Stimulated activated memory B cell treated with anti-CD40 and anti-IgM and Interleukin-4, amounts not matched to agents 10 μg/mL and 1 μg/mL and 100 μg/mL, for 72 hours (primary cell): ENCODE measurements at regions not wholly inside any gene's neighbourhood (a gene's known extent, or its start where the extent isn't known, plus 50 kb on each side); places are given as distances from the start of the nearest gene placed in this dataset.

Experiments used
- ATAC-seq: fragments of 150-1000 bp; cut with Tn5 transposase; 2 replicates; pipeline ENCODE4 v1.10.0; 2021
- H3K27ac Mint-ChIP-seq: one replicate; pipeline ENCODE4 v1.8.0; 2022; ENCODE audit warnings: mild to moderate bottlenecking, mixed read lengths
- H3K27me3 Mint-ChIP-seq: one replicate; pipeline ENCODE4 v1.8.0; 2022; ENCODE audit warnings: mixed read lengths
- H3K36me3 Mint-ChIP-seq: one replicate; pipeline ENCODE4 v1.8.0; 2022; ENCODE audit warnings: mixed read lengths
- H3K4me1 Mint-ChIP-seq: one replicate; pipeline ENCODE4 v1.8.0; 2022; ENCODE audit warnings: mixed read lengths
- H3K4me3 Mint-ChIP-seq: one replicate; pipeline ENCODE4 v1.8.0; 2022; ENCODE audit warnings: mild to moderate bottlenecking, moderate library complexity, mixed read lengths
- H3K9me3 Mint-ChIP-seq: one replicate; pipeline ENCODE4 v1.8.0; 2022; ENCODE audit warnings: mixed read lengths

DNA sequence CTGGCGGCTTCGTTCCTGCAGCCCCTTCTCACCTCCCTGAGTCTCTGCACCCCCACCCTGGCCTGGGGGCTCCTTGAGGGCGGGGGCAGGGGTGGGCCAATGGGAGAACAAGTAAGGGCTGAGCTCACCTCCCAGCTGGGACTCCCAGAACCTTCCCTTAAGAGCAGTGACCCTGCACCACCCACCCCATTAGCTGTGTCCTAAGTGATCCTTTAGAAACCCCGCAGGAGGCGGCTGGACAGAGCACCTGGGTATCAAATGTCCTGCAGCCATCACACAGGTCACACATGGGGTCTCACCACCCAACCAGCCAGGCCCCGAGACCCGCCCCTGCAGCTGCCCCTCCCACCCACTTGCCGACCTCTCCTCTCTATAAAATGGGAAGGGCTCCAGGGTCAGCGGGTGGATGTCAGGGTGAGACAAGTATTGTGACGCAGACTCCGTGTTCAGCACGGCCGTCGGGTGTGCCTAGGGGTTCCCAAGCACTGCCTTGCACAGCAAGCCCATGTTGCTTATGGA is 151.2 kb upstream of the C14orf180 start:
- no peak overlapping the region for H3K4me3 Mint-ChIP-seq
- no peaks in the 10 kb centered on the region for H3K4me1 Mint-ChIP-seq
- no peaks in the 10 kb centered on the region for H3K9me3 Mint-ChIP-seq
- ATAC-seq, result no peak
- no peaks in the 10 kb centered on the region for H3K36me3 Mint-ChIP-seq
- peaks cover 65% of the 10 kb centered on the region for H3K27me3 Mint-ChIP-seq
- no peak overlapping the region for H3K27ac Mint-ChIP-seq

DNA sequence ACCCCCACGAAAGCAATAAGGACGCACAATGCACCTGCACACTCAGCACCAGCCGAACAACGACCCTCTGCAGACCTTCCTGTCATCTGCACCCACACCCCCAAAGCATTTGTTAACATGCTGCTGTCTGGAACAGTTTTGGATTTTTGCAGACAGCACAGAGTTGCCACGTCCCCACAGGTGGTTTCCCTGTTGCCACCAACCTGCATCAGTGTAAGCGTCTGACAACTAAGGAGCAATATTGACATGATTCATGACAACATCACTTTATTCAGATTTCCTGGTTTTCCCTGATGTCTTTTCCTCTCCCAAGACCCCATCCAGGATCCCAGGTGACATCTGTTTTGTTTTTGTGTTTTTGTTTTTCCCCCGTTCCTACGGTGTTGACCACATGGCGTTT is 150.7 kb upstream of the C14orf180 start:
- no peaks in the 10 kb centered on the region for H3K9me3 Mint-ChIP-seq
- H3K36me3 Mint-ChIP-seq, result no peaks in the 10 kb centered on the region
- H3K4me1 Mint-ChIP-seq, result no peaks in the 10 kb centered on the region
- no peak overlapping the region for H3K4me3 Mint-ChIP-seq
- H3K27me3 Mint-ChIP-seq, result peaks cover 63% of the 10 kb centered on the region
- ATAC-seq, result no peak
- no peak overlapping the region for H3K27ac Mint-ChIP-seq

DNA sequence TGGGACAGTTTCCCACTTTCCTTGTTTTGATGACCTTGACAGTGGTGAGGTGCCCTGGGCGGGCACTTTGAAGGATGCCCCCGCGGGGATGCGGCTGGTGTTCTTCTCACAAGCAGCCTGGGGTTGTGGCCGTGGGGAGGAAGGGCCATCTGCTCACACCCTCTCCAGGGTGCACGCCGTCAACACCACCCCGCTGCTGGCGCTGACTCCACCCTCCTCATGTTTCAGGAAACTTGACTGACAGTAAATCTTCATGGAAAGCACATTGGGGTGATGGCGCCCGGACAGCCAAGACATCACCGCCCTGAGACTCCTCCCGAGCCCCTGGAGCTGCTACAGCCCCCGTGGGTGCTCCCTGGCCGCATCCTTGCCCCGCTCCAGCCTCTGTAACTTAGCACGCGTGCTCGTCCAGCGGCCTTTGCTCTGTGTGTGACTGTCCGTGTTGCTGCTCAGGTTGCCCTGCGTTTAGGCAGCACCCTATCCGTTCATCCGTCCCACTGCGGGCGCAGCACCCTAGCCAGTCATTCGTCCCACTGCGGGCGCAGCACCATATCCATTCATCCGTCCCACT is 150.2 kb upstream of the C14orf180 start:
- ATAC-seq, result no peak
- Mint-ChIP-seq H3K9me3 (no peaks in the 10 kb centered on the region), H3K27ac (no peak overlapping the region), H3K4me1 (no peaks in the 10 kb centered on the region), H3K36me3 (no peaks in the 10 kb centered on the region), H3K4me3 (no peak overlapping the region), H3K27me3 (peaks cover 63% of the 10 kb centered on the region)

DNA sequence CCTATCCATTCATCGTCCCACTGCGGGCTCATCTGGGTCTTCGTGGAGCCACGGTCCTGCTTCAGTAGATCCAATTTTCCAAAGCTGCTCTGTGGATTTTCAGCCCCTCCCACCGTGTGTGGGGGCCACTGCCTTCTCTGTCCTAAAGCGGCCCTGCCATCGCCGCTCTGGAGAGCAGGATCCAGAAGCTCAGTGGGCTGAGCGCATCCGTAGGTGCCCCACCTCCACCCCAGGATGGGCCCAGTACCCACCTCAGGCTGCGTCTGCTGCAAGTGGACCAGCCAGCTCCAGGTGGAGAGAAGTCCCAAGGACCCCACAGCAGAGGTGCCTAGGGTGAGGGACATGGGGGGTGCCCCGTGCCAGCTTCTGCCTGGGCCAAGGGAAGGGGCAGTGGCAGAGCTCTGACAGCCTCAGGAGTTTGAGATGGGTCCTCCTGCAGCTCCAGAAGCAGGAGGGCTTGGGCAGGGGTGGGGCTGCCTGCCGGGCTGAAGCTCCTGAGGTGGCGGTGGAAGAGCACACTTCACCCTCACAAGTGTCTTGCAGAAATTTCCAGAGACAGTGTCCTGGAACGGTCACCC is 148.1 kb upstream of the C14orf180 start:
- H3K36me3 Mint-ChIP-seq, result no peaks in the 10 kb centered on the region
- H3K27me3 Mint-ChIP-seq, result peaks cover 62% of the 10 kb centered on the region
- ATAC-seq, result no peak
- no peaks in the 10 kb centered on the region for H3K9me3 Mint-ChIP-seq
- H3K4me1 Mint-ChIP-seq, result no peaks in the 10 kb centered on the region
- H3K4me3 Mint-ChIP-seq, result no peak overlapping the region
- H3K27ac Mint-ChIP-seq, result no peak overlapping the region

DNA sequence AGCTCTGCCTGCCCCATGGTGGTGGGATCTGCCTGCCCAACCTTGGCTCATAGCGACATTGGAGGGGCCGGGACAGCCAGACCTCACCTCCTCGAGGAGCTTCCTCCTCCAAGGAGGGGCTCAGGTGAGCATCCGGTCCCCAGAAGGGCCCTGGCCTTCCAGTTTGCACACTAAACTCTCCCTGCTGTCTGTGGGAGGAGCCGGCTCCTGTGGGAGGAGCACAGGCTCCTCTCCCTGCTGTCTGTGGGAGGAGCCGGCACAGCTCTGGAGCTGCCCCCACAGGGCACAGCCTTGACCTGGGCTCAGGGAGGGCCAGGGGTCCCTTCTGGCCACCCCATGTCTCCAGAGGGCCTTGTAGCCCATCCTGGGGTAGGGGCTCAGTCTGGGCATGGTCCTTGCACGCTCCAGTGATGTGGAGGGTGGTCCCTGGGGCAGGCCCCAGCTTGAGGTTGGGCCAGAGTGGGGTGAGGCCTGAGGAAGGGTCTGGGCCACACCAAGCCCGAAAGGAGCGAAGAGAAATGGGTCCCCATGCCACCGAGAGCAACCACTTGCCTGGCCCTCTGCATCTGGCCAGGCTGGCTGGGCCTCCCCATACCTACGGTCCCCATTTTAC is 147.5 kb upstream of the C14orf180 start:
- Mint-ChIP-seq H3K27ac (no peak overlapping the region), H3K27me3 (peaks cover 68% of the 10 kb centered on the region), H3K4me3 (no peak overlapping the region), H3K9me3 (no peaks in the 10 kb centered on the region), H3K4me1 (no peaks in the 10 kb centered on the region), H3K36me3 (no peaks in the 10 kb centered on the region)
- no peak for ATAC-seq

DNA sequence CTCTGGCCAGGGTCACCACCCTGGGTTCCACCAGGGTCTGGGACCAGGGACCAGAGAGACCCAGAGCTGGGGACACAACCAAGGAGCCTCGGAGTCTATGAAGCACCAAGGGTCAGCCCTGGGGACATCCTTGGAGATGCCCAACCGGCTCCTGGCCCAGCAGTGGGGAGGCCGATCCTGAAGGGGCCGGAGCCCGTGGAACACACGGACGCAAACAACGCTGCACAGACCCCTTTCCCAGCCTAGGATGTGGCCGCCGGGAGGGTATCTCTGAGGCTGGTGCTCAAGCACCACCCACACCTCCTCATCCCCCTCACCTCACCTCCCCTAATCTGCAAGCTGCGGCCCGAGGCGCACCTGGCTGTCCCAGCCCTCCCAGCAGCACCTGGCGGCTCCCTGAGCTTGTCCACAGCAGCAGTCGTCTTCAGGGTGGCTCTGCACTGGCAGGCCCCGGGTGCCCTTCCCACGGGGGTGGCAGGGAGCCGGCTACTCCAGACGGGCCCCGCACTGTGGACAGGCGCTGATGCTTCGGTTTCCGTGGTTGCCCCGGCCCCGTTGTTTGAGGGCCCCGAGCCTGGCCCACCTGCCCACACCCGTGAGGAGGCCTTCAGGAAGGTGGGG is 146.8 kb upstream of the C14orf180 start:
- H3K4me3 Mint-ChIP-seq, result no peak overlapping the region
- H3K27ac Mint-ChIP-seq, result no peak overlapping the region
- H3K9me3 Mint-ChIP-seq, result no peaks in the 10 kb centered on the region
- no peak for ATAC-seq
- no peaks in the 10 kb centered on the region for H3K36me3 Mint-ChIP-seq
- H3K27me3 Mint-ChIP-seq, result peaks cover 69% of the 10 kb centered on the region
- H3K4me1 Mint-ChIP-seq, result no peaks in the 10 kb centered on the region

DNA sequence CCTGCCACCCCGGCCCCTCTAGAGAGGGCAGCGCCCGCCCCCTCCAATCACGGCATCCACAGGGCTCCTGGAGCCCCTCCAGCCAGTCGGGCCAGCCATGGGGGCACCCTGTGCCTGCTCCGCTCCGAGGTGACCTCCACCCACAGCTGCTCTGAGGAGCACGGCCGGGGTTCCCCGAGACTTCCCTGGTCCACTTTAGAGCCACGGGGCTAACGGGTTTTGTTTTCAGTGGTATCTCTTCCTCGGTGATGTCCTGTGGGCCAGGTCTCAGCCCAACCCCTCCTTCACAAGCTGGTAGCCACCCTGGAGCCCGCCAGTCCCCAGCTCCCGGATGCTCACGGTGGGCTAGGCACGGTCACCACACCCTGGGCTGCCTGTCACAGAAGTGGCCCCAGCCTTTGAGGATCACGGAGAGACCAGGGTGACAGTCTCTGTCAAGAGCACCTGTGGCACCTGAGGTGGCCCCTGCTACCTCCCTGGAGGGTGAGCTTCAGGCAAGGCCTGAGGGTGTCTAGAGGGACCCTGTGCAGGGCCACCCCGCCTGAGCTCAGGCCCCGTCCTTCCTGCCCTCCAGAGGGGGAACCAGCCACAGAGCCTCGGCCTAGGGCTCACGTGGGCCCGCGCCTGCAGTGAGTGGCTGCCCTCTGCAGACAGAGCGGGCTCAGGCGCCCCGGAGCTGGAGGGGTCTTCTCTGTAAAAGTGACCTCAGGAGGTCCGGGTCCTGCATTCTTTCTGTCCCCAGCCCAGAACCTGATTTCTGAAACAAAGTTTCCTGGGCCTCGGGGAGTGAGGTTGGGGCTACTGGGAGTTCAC is 146.0 kb upstream of the C14orf180 start:
- no peak overlapping the region for H3K4me3 Mint-ChIP-seq
- no peaks in the 10 kb centered on the region for H3K9me3 Mint-ChIP-seq
- H3K36me3 Mint-ChIP-seq, result no peaks in the 10 kb centered on the region
- ATAC-seq, result peak; percentile 20
- peaks cover 64% of the 10 kb centered on the region for H3K27me3 Mint-ChIP-seq
- no peak overlapping the region for H3K27ac Mint-ChIP-seq
- no peaks in the 10 kb centered on the region for H3K4me1 Mint-ChIP-seq

DNA sequence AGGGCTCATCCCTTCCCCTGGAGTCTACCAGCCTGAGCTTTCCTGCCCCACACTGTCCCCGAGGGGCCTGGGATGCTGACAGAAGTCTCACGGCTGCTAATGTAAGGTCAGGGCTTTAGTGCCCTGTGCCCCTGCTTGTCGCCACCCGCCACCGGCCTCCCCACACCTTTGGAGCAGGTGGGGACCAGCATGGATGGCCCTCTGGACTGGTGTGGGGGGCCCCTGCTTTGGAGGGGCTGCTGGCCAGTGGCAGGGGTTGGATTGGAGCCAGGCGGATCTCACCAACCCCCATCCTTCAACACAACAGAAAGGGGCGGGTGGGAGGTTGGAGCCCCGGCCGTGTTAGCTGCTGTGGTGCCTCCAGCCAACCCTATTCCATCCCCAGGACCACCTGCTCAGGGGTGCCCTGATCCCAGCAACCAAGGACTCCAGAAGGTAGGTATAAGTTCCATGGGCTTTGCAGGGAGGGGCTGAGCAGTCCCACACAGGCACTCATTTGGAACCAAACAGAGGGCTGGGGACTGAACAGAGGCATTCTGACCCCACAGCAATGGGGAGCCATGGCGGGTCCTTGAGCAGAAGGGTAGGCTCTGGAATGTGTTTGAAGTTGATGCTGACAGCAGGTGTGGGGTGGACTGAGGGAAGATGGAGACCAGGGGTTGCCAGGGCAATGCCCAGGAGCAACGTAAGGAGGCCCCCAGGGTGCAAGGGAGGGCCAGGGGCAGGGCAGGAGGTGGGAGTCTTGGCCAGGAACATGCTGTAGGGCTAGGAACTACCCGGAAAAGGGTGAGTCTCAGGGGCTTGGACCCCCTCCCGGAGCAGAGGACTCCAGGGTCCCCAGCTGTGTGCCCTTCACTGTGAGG is 145.1 kb upstream of the C14orf180 start:
- Mint-ChIP-seq H3K4me1 (no peaks in the 10 kb centered on the region), H3K4me3 (no peak overlapping the region), H3K27me3 (peaks cover 56% of the 10 kb centered on the region), H3K36me3 (no peaks in the 10 kb centered on the region), H3K27ac (no peak overlapping the region), H3K9me3 (no peaks in the 10 kb centered on the region)
- ATAC-seq, result no peak

DNA sequence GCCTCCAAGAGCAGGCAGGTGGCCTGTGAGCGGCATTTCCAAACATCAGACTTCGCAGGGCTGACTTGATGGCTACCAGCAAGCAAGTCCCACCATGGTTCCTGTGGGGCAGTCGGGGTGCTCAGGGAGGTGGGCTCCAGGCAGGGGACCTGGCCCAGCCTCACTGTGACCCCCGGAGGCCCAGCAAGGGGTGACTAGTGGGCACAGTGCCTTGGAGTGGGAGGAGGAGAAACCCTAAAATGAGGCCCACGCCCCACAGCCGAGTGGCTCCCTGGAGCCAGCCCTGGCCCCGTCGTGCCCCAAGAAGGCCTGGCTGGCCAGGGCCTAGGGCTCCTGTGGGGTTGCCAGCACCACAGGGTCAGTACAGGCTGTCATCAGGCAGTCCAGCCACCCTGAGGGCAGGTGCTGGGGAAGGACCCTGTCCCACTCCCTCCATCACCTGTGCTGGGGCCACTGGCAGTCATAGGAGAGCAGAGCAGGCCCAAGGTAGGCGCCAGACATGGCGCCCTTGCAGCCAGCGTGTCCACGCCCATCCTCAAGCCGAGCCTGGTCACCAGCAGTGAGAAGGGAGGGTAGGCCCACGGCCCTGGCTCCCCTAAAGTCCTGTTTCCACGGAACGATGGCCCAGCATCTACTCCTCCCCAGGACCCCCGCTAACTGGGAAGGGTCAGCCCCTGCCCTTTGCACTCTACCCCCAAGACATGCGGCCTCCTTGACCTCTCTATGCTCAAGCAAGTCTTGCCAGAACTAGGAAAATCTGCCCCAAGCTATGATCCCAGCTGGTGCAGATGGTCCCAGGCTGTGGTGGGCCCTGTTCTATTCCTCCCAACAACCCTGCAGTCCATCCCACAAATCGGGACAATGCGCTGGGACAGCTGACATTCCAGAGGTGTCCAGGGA is 144.2 kb upstream of the C14orf180 start:
- no peaks in the 10 kb centered on the region for H3K9me3 Mint-ChIP-seq
- H3K36me3 Mint-ChIP-seq, result no peaks in the 10 kb centered on the region
- H3K27me3 Mint-ChIP-seq, result peaks cover 46% of the 10 kb centered on the region
- H3K4me3 Mint-ChIP-seq, result no peak overlapping the region
- no peaks in the 10 kb centered on the region for H3K4me1 Mint-ChIP-seq
- no peak for ATAC-seq
- H3K27ac Mint-ChIP-seq, result no peak overlapping the region

DNA sequence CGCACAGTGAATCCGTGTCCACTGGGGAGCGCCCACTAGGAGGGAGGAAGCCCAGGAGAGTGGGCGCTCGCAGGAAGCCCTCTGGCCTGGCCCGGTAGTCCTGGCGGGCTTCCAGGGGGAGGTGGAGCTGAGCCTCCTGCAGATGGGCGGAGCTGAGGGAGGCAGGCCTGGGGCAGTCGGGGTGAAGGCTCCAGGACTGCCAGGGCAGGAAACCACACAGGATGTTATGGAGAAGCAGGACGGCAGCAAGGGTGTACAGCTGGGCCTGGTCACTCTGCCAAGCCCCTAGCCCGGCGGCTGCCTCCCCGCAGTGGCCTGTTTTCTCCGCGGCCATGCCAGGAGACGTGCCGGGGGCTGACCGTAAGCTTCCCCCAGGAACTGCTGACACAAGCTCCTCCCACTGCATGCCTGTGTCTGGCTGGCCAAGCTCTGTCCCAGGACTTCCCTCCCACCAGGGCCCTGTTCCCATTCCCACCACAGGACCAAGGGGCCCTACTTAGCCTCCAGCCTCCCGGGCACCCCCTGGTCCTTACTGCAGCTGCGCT is 143.4 kb upstream of the C14orf180 start:
- H3K4me1 Mint-ChIP-seq, result no peaks in the 10 kb centered on the region

DNA sequence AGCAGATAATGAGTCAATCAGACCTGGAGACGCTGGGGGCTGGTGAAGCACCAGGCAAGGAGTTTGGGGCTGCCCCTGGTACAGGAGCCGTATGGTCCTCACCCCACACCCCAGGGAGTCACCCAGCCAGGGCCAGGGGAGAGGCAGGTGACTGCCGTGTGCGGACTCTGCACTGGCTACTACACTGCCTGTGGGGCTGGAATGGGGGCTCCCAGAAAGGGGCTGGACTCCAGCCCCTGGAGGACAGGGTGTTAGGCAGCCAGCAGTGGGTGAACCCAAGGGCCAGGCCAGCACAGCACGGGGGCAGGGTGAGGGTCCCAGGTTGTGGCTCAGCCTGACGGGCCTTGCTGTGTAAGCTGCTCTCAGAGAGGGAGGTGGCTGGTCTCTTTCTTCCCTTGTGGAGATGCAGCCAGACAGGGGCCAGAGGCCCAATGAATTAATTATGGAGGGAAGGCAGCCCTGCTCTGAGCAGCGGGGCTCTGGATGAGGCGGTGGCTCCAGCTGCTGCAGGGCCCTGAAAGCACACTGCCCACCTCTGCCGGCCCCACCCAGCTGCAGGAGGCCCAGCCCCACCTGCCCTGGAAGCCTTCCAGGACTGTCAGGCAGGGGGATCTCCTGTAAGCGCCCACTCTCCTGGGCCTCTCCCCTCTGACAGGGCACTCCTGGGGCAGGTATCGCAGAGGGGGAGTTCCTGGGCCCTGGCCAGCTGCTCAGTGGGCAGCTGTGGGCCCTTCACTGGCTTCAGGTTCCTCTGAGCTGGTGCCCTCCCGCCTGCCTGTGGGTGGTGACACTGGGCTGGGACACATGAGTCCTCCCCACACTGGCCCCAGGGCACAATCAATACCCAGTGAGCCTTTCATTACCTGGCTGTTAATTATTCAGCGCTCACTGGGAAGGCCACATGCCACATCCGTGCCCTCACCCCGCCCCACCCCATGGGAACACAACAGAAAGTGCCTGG is 142.5 kb upstream of the C14orf180 start:
- no peak overlapping the region for H3K4me3 Mint-ChIP-seq
- H3K27ac Mint-ChIP-seq, result no peak overlapping the region
- ATAC-seq, result no peak
- no peaks in the 10 kb centered on the region for H3K36me3 Mint-ChIP-seq
- H3K9me3 Mint-ChIP-seq, result no peaks in the 10 kb centered on the region
- peaks cover 41% of the 10 kb centered on the region for H3K27me3 Mint-ChIP-seq
- no peaks in the 10 kb centered on the region for H3K4me1 Mint-ChIP-seq

More for the DNA sequence above, 143.4 kb upstream of the C14orf180 start:
- Mint-ChIP-seq H3K4me3 (no peak overlapping the region), H3K36me3 (no peaks in the 10 kb centered on the region), H3K9me3 (no peaks in the 10 kb centered on the region), H3K27me3 (peaks cover 44% of the 10 kb centered on the region), H3K27ac (no peak overlapping the region)
- no peak for ATAC-seq

DNA sequence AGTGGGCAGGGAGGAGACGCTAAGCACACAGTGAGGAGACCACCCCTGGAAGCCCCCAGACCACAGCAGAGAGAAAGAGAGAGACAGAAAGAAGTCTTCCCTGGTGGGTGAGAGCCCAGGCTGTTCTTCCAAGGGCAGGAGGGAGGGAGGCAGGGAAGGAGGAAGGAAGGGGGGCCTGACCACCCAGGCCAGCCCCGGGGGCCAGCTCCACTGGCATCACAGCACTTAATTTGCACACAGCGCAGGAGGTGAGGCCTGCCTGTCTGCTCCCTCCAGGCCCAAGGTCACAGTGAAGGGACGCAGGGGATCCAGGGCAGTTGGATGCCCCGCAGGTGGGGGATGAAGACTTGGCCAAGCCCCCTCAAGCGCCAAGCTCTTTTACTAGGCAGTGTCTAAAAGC is 141.9 kb upstream of the C14orf180 start:
- H3K27ac Mint-ChIP-seq, result no peak overlapping the region
- no peaks in the 10 kb centered on the region for H3K4me1 Mint-ChIP-seq
- H3K36me3 Mint-ChIP-seq, result no peaks in the 10 kb centered on the region
- peaks cover 41% of the 10 kb centered on the region for H3K27me3 Mint-ChIP-seq
- no peak for ATAC-seq
- no peaks in the 10 kb centered on the region for H3K9me3 Mint-ChIP-seq
- H3K4me3 Mint-ChIP-seq, result no peak overlapping the region
